Thyroid gland (tissue), 4 donors: ENCODE measurements at regions not wholly inside any gene's neighbourhood (a gene's known extent, or its start where the extent isn't known, plus 50 kb on each side); places are given as distances from the start of the nearest gene placed in this dataset.
"Not testable (repeated sequence)": the region's sequence is repeated elsewhere in the genome, so short reads cannot be mapped to it uniquely, and the experiment has no call there.

ENCODE experiments used
- DNase-seq, 2 donors: peaks; one replicate each; pipeline ENCODE4 v3.0.0-alpha.2; 2019
- H3K27ac ChIP-seq, 3 donors: fragments of 200-600 bp; sonication (generic); 1 replicate in 2 of 3; 2 replicates in 1 of 3; pipeline ENCODE4 v1.5.1; 2016 to 2019; ENCODE audit warnings: mild to moderate bottlenecking in 1 of 3, moderate library complexity in 1 of 3
- H3K27me3 ChIP-seq: fragments of 200-600 bp; sonication (generic); one replicate; pipeline ENCODE4 v1.5.1; 2019
- H3K36me3 ChIP-seq, 2 donors: fragments of 200-600 bp; sonication (generic); one replicate each; pipeline ENCODE4 v1.5.1; 2016 to 2019
- H3K4me1 ChIP-seq, 2 donors: fragments of 200-600 bp; sonication (generic); one replicate each; pipeline ENCODE4 v1.5.1; 2017 to 2019
- H3K4me3 ChIP-seq, 3 donors: fragments of 200-600 bp; sonication (generic); replicated peaks in 1 of 3; 1 replicate in 2 of 3; 2 replicates in 1 of 3; pipeline ENCODE4 v1.5.1; 2016; ENCODE audit warnings: mild to moderate bottlenecking in 1 of 3
- H3K9me3 ChIP-seq: fragments of 200-600 bp; sonication (generic); one replicate; pipeline ENCODE4 v1.5.1; 2017
- CTCF ChIP-seq, 6 experiments: fragments of 200-600 bp in 3 of 6; fragments of 450-650 bp in 3 of 6; sonication (generic) in 3 of 6; IDR thresholded peaks; one replicate each; pipeline ENCODE4 v1.5.1; 2016 to 2019; ENCODE audit warnings: antibody characterized with exemption in 6 of 6, mild to moderate bottlenecking in 2 of 6, inconsistent platforms in 1 of 6, moderate library complexity in 1 of 6
- POLR2A ChIP-seq, 2 donors: fragments of 450-650 bp; IDR thresholded peaks; one replicate each; pipeline ENCODE4 v1.6.1; 2017; ENCODE audit warnings: antibody characterized with exemption in 2 of 2, mild to moderate bottlenecking in 2 of 2, moderate library complexity in 1 of 2
- WGBS, 2 donors: methylation state at CpG; one replicate each; pipeline ENCODE4 v1.1.5; 2017; 5-methylcytosine and 5-hydroxymethylcytosine counted together
- intact Hi-C: fragments of 100-400 bp; cut with DNase I; formaldehyde crosslinking; loops from one replicate; pipeline ENCODE4 v1.15.1; 2023

- 73 to 75% methylated on average over 6 of the region's 6 CpGs for WGBS, 2 donors
- TF ChIP-seq POLR2A (IDR thresholded peaks at IDR 0.05), result no peak
- TF ChIP-seq CTCF (IDR thresholded peaks at IDR 0.05), result no peak
- no peak for DNase-seq
- no peak overlapping the region for H3K4me3 ChIP-seq
- intact Hi-C loops, result no loop called here
- H3K9me3 ChIP-seq, result no peaks in the 10 kb centered on the region
- H3K27ac ChIP-seq, result no peak overlapping the region
- no peaks in the 10 kb centered on the region for H3K36me3 ChIP-seq
- H3K27me3 ChIP-seq, result no peaks in the 10 kb centered on the region
- no peaks in the 10 kb centered on the region for H3K4me1 ChIP-seq
Measured at GRCh38 chr2:21890716-21891115, 766.9 kb downstream of the TDRD15 start.

- DNase-seq, result no peak
- Histone ChIP-seq H3K27me3 (no peaks in the 10 kb centered on the region), H3K27ac (no peak overlapping the region), H3K36me3 (no peaks in the 10 kb centered on the region), H3K4me1 (no peaks in the 10 kb centered on the region), H3K9me3 (no peaks in the 10 kb centered on the region), H3K4me3 (no peak overlapping the region)
- intact Hi-C loops, result no loop called here
- 69 to 76% methylated on average over 5 of the region's 5 CpGs for WGBS, 2 donors
- TF ChIP-seq POLR2A (IDR thresholded peaks at IDR 0.05), result no peak
- no peak for TF ChIP-seq CTCF (IDR thresholded peaks at IDR 0.05)
Measured at GRCh38 chr2:21891191-21891590, 767.4 kb downstream of the TDRD15 start.

GRCh38 chr2:21892140-21892539 lies 768.4 kb downstream of the TDRD15 start:
- Histone ChIP-seq H3K27me3 (no peaks in the 10 kb centered on the region), H3K9me3 (no peaks in the 10 kb centered on the region), H3K36me3 (no peaks in the 10 kb centered on the region), H3K4me3 (no peak overlapping the region), H3K27ac (no peak overlapping the region), H3K4me1 (no peaks in the 10 kb centered on the region)
- TF ChIP-seq POLR2A (IDR thresholded peaks at IDR 0.05) (no peak), CTCF (IDR thresholded peaks at IDR 0.05) (no peak)
- no peak for DNase-seq
- whole genome bisulfite sequencing, 2 donors, result 86 to 92% methylated on average over 8 of the region's 8 CpGs
- intact Hi-C loops, result no loop called here

- intact Hi-C loops, result no loop called here
- no peak for TF ChIP-seq CTCF (IDR thresholded peaks at IDR 0.05)
- TF ChIP-seq POLR2A (IDR thresholded peaks at IDR 0.05), result no peak
- no peaks in the 10 kb centered on the region for H3K4me1 ChIP-seq
- H3K27ac ChIP-seq, result no peak overlapping the region
- 80 to 90% methylated on average over 5 of the region's 5 CpGs for WGBS, 2 donors
- DNase-seq, result no peak
- no peak overlapping the region for H3K4me3 ChIP-seq
- no peaks in the 10 kb centered on the region for H3K27me3 ChIP-seq
- H3K36me3 ChIP-seq, result no peaks in the 10 kb centered on the region
- no peaks in the 10 kb centered on the region for H3K9me3 ChIP-seq
Measured at GRCh38 chr2:21895200-21895599, 771.4 kb downstream of the TDRD15 start.

- H3K4me1 ChIP-seq, H3K36me3 ChIP-seq, intact Hi-C loops, DNase-seq, H3K4me3 ChIP-seq, H3K27ac ChIP-seq, H3K27me3 ChIP-seq, H3K9me3 ChIP-seq: not testable (repeated sequence)
- 92 to 93% methylated on average over 26 of the region's 26 CpGs for WGBS, 2 donors
Measured at GRCh38 chr2:21908712-21909380, 785.1 kb downstream of the TDRD15 start.
